IMR-90 (cell line): ENCODE measurements at regions not wholly inside any gene's neighbourhood (a gene's known extent, or its start where the extent isn't known, plus 50 kb on each side); places are given as distances from the start of the nearest gene placed in this dataset.

Source experiments
- ATAC-seq: fragments of 200-7000 bp; cut with Tn5 transposase; 2 replicates; pipeline ENCODE4 v1.9.1; 2020; ENCODE audit warnings: low read depth, mild to moderate bottlenecking, moderate library complexity
- BruUV-seq: library from RNA; stranded (reverse); fragments of 400-500 nt; replicated peaks from 2 replicates; lab custom pipeline; 2021; lab: Mats Ljungman, UMichigan
- CTCF ChIA-PET: fragments of 300-600 bp; formaldehyde crosslinking; extraction: SDS; loops from one replicate; lab custom pipeline; 2021; ENCODE audit warnings: antibody characterized with exemption; lab: Yijun Ruan, JAX
- POLR2A ChIA-PET: fragments of 300-600 bp; sonication (Branson Sonifier 250); formaldehyde crosslinking; loops from one replicate; lab custom pipeline; 2022; ENCODE audit warnings: antibody characterized with exemption; ENCODE audit not compliant: unreplicated experiment; lab: Charles Lee
- DNase-seq: peaks from one replicate; pipeline ENCODE4 v3.0.0; 2013
- H2AFZ ChIP-seq: replicated peaks from 2 replicates; pipeline ENCODE3; 2013; ENCODE audit warnings: low read length, mild to moderate bottlenecking; ENCODE audit not compliant: poor library complexity
- H2AK5ac ChIP-seq: 2 replicates; pipeline ENCODE4 v1.6.1; 2013; ENCODE audit warnings: low read depth, low read length, inconsistent platforms
- H2AK9ac ChIP-seq: replicated peaks from 2 replicates; pipeline ENCODE3; 2013; ENCODE audit warnings: mild to moderate bottlenecking, low read depth, low read length, moderate library complexity; ENCODE audit not compliant: poor library complexity
- H2BK120ac ChIP-seq: 2 replicates; pipeline ENCODE4 v1.6.1; 2013; ENCODE audit warnings: low read depth, low read length, inconsistent platforms
- H2BK15ac ChIP-seq: 3 replicates; pipeline ENCODE4 v1.6.1; 2013; ENCODE audit warnings: low read depth, low read length, inconsistent platforms
- H2BK20ac ChIP-seq: 2 replicates; pipeline ENCODE4 v1.6.1; 2013; ENCODE audit warnings: low read depth, mild to moderate bottlenecking, inconsistent platforms, low read length, moderate library complexity
- H2BK5ac ChIP-seq: 2 replicates; pipeline ENCODE4 v1.6.1; 2013; ENCODE audit warnings: mild to moderate bottlenecking, low read depth, low read length, inconsistent platforms; ENCODE audit not compliant: poor library complexity, severe bottlenecking
- H3K14ac ChIP-seq: replicated peaks from 2 replicates; pipeline ENCODE4 v1.6.1; 2013; ENCODE audit warnings: low read depth, low read length, inconsistent platforms
- H3K18ac ChIP-seq: 2 replicates; pipeline ENCODE4 v1.6.1; 2013; ENCODE audit warnings: low read depth, low read length, control low read depth
- H3K23ac ChIP-seq: 2 replicates; pipeline ENCODE4 v1.6.1; 2013; ENCODE audit warnings: low read depth, low read length, inconsistent platforms
- H3K27ac ChIP-seq: 2 replicates; pipeline ENCODE4 v1.5.1; 2013; ENCODE audit warnings: mild to moderate bottlenecking, control low read depth, low read length; ENCODE audit not compliant: insufficient read depth
- H3K27me3 ChIP-seq: 2 replicates; pipeline ENCODE4 v1.6.1; 2013; ENCODE audit warnings: low read length; ENCODE audit not compliant: control insufficient read depth, insufficient read depth
- H3K36me3 ChIP-seq: 2 replicates; pipeline ENCODE4 v1.6.1; 2013; ENCODE audit warnings: low read length, mixed read lengths; ENCODE audit not compliant: control insufficient read depth, insufficient read depth
- H3K4ac ChIP-seq: 2 replicates; pipeline ENCODE4 v1.6.1; 2013; ENCODE audit warnings: low read depth, low read length, inconsistent platforms
- H3K4me1 ChIP-seq: 2 replicates; pipeline ENCODE4 v1.6.1; 2013; ENCODE audit warnings: low read length, mixed read lengths; ENCODE audit not compliant: control insufficient read depth, insufficient read depth
- H3K4me2 ChIP-seq: 2 replicates; pipeline ENCODE4 v1.6.1; 2013; ENCODE audit warnings: low read depth, mild to moderate bottlenecking, control low read depth, low read length, moderate library complexity
- H3K4me3 ChIP-seq: 2 replicates; pipeline ENCODE4 v1.5.1; 2013; ENCODE audit warnings: low read depth, mild to moderate bottlenecking, control low read depth, low read length, moderate library complexity; ENCODE audit not compliant: insufficient read depth
- H3K56ac ChIP-seq: 2 replicates; pipeline ENCODE4 v1.6.1; 2013; ENCODE audit warnings: low read length, inconsistent platforms; ENCODE audit not compliant: insufficient read depth; ENCODE audit errors: extremely low read depth
- H3K79me1 ChIP-seq, 2 experiments: 2 replicates each; pipeline ENCODE4 v1.6.1; 2013; ENCODE audit warnings: low read length in 2 of 2, inconsistent platforms in 1 of 2, low read depth in 1 of 2
- H3K9ac ChIP-seq: 2 replicates; pipeline ENCODE4 v1.6.1; 2013; ENCODE audit warnings: low read depth, low read length, control low read depth
- H3K9me1 ChIP-seq: 2 replicates; pipeline ENCODE4 v1.6.1; 2013; ENCODE audit warnings: low read length, inconsistent platforms; ENCODE audit not compliant: insufficient read depth
- H3K9me3 ChIP-seq: 2 replicates; pipeline ENCODE4 v1.6.1; 2013; ENCODE audit warnings: low read length; ENCODE audit not compliant: control insufficient read depth, insufficient read depth
- H4K20me1 ChIP-seq: 2 replicates; pipeline ENCODE4 v1.6.1; 2013; ENCODE audit warnings: low read length, inconsistent platforms; ENCODE audit not compliant: insufficient read depth
- H4K5ac ChIP-seq: 2 replicates; pipeline ENCODE4 v1.6.1; 2013; ENCODE audit warnings: mild to moderate bottlenecking, low read depth, low read length, control low read depth
- H4K8ac ChIP-seq, 2 experiments: 2 replicates each; pipeline ENCODE4 v1.6.1; 2013; ENCODE audit warnings: low read depth in 2 of 2, low read length in 2 of 2, control low read depth in 1 of 2, inconsistent platforms in 1 of 2
- H4K91ac ChIP-seq: 2 replicates; pipeline ENCODE4 v1.6.1; 2013; ENCODE audit warnings: low read depth, low read length, inconsistent platforms; ENCODE audit not compliant: insufficient read depth
- BHLHE40 ChIP-seq: fragments of 150-350 bp; IDR thresholded peaks from 2 replicates; pipeline ENCODE4 v1.6.1; 2016; ENCODE audit warnings: mild to moderate bottlenecking, low read depth, low read length
- CEBPB ChIP-seq: IDR thresholded peaks from 2 replicates; pipeline ENCODE4 v1.6.1; 2012; ENCODE audit warnings: low read depth, low read length, improper control_type of control experiment
- CHD1 ChIP-seq: IDR thresholded peaks from 2 replicates; pipeline ENCODE4 v1.6.1; 2012; ENCODE audit warnings: low read depth, low read length, improper control_type of control experiment
- FOS ChIP-seq: fragments of 150-350 bp; IDR thresholded peaks from 2 replicates; pipeline ENCODE4 v1.6.1; 2016; ENCODE audit warnings: low read depth, low read length
- MAFK ChIP-seq: IDR thresholded peaks from 2 replicates; pipeline ENCODE4 v1.6.1; 2012; ENCODE audit warnings: low read depth, low read length, improper control_type of control experiment
- MAZ ChIP-seq: IDR thresholded peaks from 2 replicates; pipeline ENCODE4 v1.6.1; 2012; ENCODE audit warnings: low read depth, mild to moderate bottlenecking, low read length, improper control_type of control experiment, moderate library complexity, borderline replicate concordance
- MXI1 ChIP-seq: IDR thresholded peaks from 2 replicates; pipeline ENCODE4 v1.6.1; 2012; ENCODE audit warnings: low read depth, mild to moderate bottlenecking, low read length, moderate library complexity, borderline replicate concordance
- NFE2L2 ChIP-seq: fragments of 150-350 bp; IDR thresholded peaks from 2 replicates; pipeline ENCODE4 v1.6.1; 2016; ENCODE audit warnings: low read depth, mild to moderate bottlenecking, low read length
- POLR2A ChIP-seq: IDR thresholded peaks from 2 replicates; pipeline ENCODE4 v1.6.1; 2012; ENCODE audit warnings: mild to moderate bottlenecking, low read depth, low read length
- RAD21 ChIP-seq: IDR thresholded peaks from 2 replicates; pipeline ENCODE4 v1.6.1; 2012; ENCODE audit warnings: low read length, improper control_type of control experiment
- RCOR1 ChIP-seq: IDR thresholded peaks from 2 replicates; pipeline ENCODE4 v1.6.1; 2012; ENCODE audit warnings: mild to moderate bottlenecking, low read length, improper control_type of control experiment; ENCODE audit not compliant: insufficient replicate concordance
- RFX5 ChIP-seq: IDR thresholded peaks from 2 replicates; pipeline ENCODE4 v1.8.0; 2012; ENCODE audit warnings: low read depth, mild to moderate bottlenecking, low read length, moderate library complexity
- SMC3 ChIP-seq: fragments of 150-350 bp; IDR thresholded peaks from 2 replicates; pipeline ENCODE4 v1.6.1; 2016; ENCODE audit warnings: low read depth, mild to moderate bottlenecking, antibody characterized with exemption, low read length, moderate library complexity
- WGBS, 2 experiments: methylation state at CpG; one replicate each; pipeline versions ENCODE4 v1.1.5 to v1.1.7; 2013; ENCODE audit warnings: missing lambda C conversion rate in 2 of 2; ENCODE audit not compliant: insufficient read length in 1 of 2; ENCODE audit errors: extremely low coverage in 2 of 2; 5-methylcytosine and 5-hydroxymethylcytosine counted together
- dilution Hi-C: fragments of 300-500 bp; cut with HindIII; formaldehyde crosslinking; loops from one replicate; pipeline ENCODE4 v1.14.3; 2018; ENCODE audit warnings: low sequenced_read_pairs; ENCODE audit not compliant: unreplicated experiment
- in situ Hi-C: fragments of 300-500 bp; cut with MboI; formaldehyde crosslinking; loops from 3 replicates; pipeline ENCODE4 v1.14.3; 2019; ENCODE audit warnings: low sequenced_read_pairs, inconsistent platforms, mixed read lengths
- intact Hi-C: fragments of 100-400 bp; cut with micrococcal nuclease; formaldehyde crosslinking; loops from 2 replicates; pipeline ENCODE4 v1.10.0; 2022
- TF ChIP-seq, protein P1 (sequence below): conservative IDR thresholded peaks from 2 replicates; pipeline ENCODE4 v1.5.1; 2012; ENCODE audit warnings: mild to moderate bottlenecking, low read depth, low read length, improper control_type of control experiment
- TF ChIP-seq, protein P2 (sequence below): fragments of 150-350 bp; IDR thresholded peaks from 2 replicates; pipeline ENCODE4 v1.6.1; 2017; ENCODE audit warnings: mild to moderate bottlenecking, antibody characterized with exemption, low read length, low read depth
- TF ChIP-seq, protein P3 (sequence below): fragments of 150-350 bp; IDR thresholded peaks from 2 replicates; pipeline ENCODE4 v1.6.1; 2016; ENCODE audit warnings: low read depth, mild to moderate bottlenecking, low read length, moderate library complexity, borderline replicate concordance

DNA sequence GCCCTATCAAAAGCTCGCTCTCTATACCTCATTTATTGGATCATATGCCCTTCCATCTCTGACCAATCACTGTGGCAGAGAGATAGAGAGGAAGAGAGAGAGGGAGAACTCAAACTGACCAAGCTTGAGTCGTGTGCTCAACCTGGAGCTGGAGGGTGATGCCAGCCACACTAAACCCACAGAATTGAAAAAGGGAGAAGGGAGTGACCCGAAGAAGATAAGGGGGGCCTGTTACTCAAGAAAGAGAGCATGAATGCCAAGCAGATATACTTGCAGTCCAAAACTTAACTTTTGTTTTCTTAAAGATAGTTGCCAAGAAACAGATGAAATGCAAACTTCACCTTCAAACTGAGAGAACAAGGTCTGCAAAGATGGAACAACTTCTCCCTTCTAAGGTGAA is 112.7 kb downstream of the BTG1 start:
- Histone ChIP-seq H2AFZ (no peak overlapping the region), H3K27me3 (no peaks in the 10 kb centered on the region), H3K9me1 (peaks cover 6% of the 10 kb centered on the region; the same call in 1 of the 2 replicates), H2AK5ac (peak overlapping the region; percentile 69; the same call in 1 of the 2 replicates), H3K18ac (no peak overlapping the region), H3K9ac (no peak overlapping the region), H3K56ac (no peak overlapping the region), H4K20me1 (no peaks in the 10 kb centered on the region), H3K79me1 (peaks cover 0 to 3% of the 10 kb centered on the region in 2 experiments; a peak in 1 of 4 replicates), H3K9me3 (no peaks in the 10 kb centered on the region), H4K91ac (no peak overlapping the region), H2BK5ac (no peak overlapping the region), H3K4me3 (no peak overlapping the region), H3K4me1 (peaks cover 4% of the 10 kb centered on the region), H3K27ac (no peak overlapping the region), H2BK20ac (peak overlapping the region; percentile 30), H2BK120ac (peak overlapping the region; percentile 44; the same call in 1 of the 2 replicates), H2BK15ac (peak overlapping the region; percentile 36; the same call in 1 of the 3 replicates), H3K4me2 (no peak overlapping the region), H3K36me3 (no peaks in the 10 kb centered on the region), H2AK9ac (no peak overlapping the region), H3K23ac (no peak overlapping the region), H4K5ac (no peak overlapping the region), H4K8ac (no peak overlapping the region), H3K14ac (peak overlapping the region; percentile 48), H3K4ac (peak overlapping the region; percentile 26; the same call in 1 of the 2 replicates)
- DNase-seq (no peak), ATAC-seq (no peak)
- dilution Hi-C loops: no loop called here
- POLR2A ChIA-PET: no interaction called here
- in situ Hi-C loops: no loop called here
- CTCF ChIA-PET: no interaction called here
- no CpG with 5 or more reads among the region's 3 CpGs for WGBS, 2 experiments
- intact Hi-C loops: no loop called here
- BruUV-seq: no TSS peak
- TF ChIP-seq RCOR1: no peak
- TF ChIP-seq, protein P1, sequence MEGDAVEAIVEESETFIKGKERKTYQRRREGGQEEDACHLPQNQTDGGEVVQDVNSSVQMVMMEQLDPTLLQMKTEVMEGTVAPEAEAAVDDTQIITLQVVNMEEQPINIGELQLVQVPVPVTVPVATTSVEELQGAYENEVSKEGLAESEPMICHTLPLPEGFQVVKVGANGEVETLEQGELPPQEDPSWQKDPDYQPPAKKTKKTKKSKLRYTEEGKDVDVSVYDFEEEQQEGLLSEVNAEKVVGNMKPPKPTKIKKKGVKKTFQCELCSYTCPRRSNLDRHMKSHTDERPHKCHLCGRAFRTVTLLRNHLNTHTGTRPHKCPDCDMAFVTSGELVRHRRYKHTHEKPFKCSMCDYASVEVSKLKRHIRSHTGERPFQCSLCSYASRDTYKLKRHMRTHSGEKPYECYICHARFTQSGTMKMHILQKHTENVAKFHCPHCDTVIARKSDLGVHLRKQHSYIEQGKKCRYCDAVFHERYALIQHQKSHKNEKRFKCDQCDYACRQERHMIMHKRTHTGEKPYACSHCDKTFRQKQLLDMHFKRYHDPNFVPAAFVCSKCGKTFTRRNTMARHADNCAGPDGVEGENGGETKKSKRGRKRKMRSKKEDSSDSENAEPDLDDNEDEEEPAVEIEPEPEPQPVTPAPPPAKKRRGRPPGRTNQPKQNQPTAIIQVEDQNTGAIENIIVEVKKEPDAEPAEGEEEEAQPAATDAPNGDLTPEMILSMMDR: no peak
- TF ChIP-seq NFE2L2: no peak
- no peak for TF ChIP-seq SMC3
- no peak for TF ChIP-seq CEBPB
- TF ChIP-seq MAZ: no peak
- TF ChIP-seq MAFK: no peak
- no peak for TF ChIP-seq BHLHE40
- no peak for TF ChIP-seq RAD21
- no peak for TF ChIP-seq CHD1
- TF ChIP-seq, protein P2, sequence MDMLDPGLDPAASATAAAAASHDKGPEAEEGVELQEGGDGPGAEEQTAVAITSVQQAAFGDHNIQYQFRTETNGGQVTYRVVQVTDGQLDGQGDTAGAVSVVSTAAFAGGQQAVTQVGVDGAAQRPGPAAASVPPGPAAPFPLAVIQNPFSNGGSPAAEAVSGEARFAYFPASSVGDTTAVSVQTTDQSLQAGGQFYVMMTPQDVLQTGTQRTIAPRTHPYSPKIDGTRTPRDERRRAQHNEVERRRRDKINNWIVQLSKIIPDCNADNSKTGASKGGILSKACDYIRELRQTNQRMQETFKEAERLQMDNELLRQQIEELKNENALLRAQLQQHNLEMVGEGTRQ: no peak
- no peak for TF ChIP-seq MXI1
- TF ChIP-seq, protein P3, sequence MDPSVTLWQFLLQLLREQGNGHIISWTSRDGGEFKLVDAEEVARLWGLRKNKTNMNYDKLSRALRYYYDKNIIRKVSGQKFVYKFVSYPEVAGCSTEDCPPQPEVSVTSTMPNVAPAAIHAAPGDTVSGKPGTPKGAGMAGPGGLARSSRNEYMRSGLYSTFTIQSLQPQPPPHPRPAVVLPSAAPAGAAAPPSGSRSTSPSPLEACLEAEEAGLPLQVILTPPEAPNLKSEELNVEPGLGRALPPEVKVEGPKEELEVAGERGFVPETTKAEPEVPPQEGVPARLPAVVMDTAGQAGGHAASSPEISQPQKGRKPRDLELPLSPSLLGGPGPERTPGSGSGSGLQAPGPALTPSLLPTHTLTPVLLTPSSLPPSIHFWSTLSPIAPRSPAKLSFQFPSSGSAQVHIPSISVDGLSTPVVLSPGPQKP: no peak
- TF ChIP-seq RFX5: no peak
- TF ChIP-seq POLR2A: no peak
- no peak for TF ChIP-seq FOS
